H9 (cell line): ENCODE measurements at regions not wholly inside any gene's neighbourhood (a gene's known extent, or its start where the extent isn't known, plus 50 kb on each side); places are given as distances from the start of the nearest gene placed in this dataset.

Experiments used
- DNase-seq: peaks from one replicate; pipeline ENCODE4 v3.0.0-alpha.2; 2017
- H2AFZ ChIP-seq: one replicate; pipeline ENCODE4 v1.6.1; 2013; ENCODE audit warnings: mild to moderate bottlenecking, low read length, control low read depth, moderate library complexity
- H2AK5ac ChIP-seq: 2 replicates; pipeline ENCODE4 v1.6.1; 2013; ENCODE audit warnings: low read length, control low read depth, mixed read lengths; ENCODE audit not compliant: insufficient read length
- H2BK120ac ChIP-seq: one replicate; pipeline ENCODE4 v1.6.1; 2013; ENCODE audit warnings: low read depth, mild to moderate bottlenecking, low read length, control low read depth, inconsistent platforms; ENCODE audit not compliant: poor library complexity, severe bottlenecking
- H2BK12ac ChIP-seq: 2 replicates; pipeline ENCODE4 v1.6.1; 2013; ENCODE audit warnings: low read length, control low read depth, mixed read lengths, low read depth; ENCODE audit not compliant: insufficient read length
- H2BK15ac ChIP-seq: 2 replicates; pipeline ENCODE4 v1.6.1; 2013; ENCODE audit warnings: low read depth, low read length, control low read depth
- H2BK20ac ChIP-seq: one replicate; pipeline ENCODE4 v1.6.1; 2013; ENCODE audit warnings: low read depth, mild to moderate bottlenecking, low read length, control low read depth, inconsistent platforms; ENCODE audit not compliant: poor library complexity, severe bottlenecking
- H2BK5ac ChIP-seq: 2 replicates; pipeline ENCODE4 v1.6.1; 2013; ENCODE audit warnings: low read length, control low read depth, mixed read lengths; ENCODE audit not compliant: insufficient read length
- H3K14ac ChIP-seq: 2 replicates; pipeline ENCODE4 v1.6.1; 2013; ENCODE audit warnings: low read length, control low read depth; ENCODE audit not compliant: insufficient read depth
- H3K18ac ChIP-seq: 2 replicates; pipeline ENCODE4 v1.6.1; 2013; ENCODE audit warnings: low read depth, mild to moderate bottlenecking, mixed read lengths, low read length, control low read depth; ENCODE audit not compliant: insufficient read length
- H3K23ac ChIP-seq: 2 replicates; pipeline ENCODE4 v1.6.1; 2013; ENCODE audit warnings: low read length, control low read depth, mixed read lengths, low read depth; ENCODE audit not compliant: insufficient read length
- H3K23me2 ChIP-seq: 2 replicates; pipeline ENCODE4 v1.6.1; 2013; ENCODE audit warnings: low read depth, mild to moderate bottlenecking, mixed read lengths, low read length, control low read depth; ENCODE audit not compliant: insufficient read length, poor library complexity, severe bottlenecking
- H3K27ac ChIP-seq: 2 replicates; pipeline ENCODE4 v1.5.1; 2013; ENCODE audit warnings: low read length, control low read depth, mixed read lengths, low read depth; ENCODE audit not compliant: insufficient read length
- H3K27me3 ChIP-seq: 2 replicates; pipeline ENCODE4 v1.6.1; 2013; ENCODE audit warnings: low read length, control low read depth, inconsistent platforms; ENCODE audit not compliant: insufficient read depth
- H3K4ac ChIP-seq: 2 replicates; pipeline ENCODE4 v1.6.1; 2013; ENCODE audit warnings: low read depth, mild to moderate bottlenecking, control low read depth, inconsistent platforms, low read length, moderate library complexity
- H3K4me1 ChIP-seq: 2 replicates; pipeline ENCODE4 v1.6.1; 2013; ENCODE audit warnings: low read length, control low read depth, inconsistent platforms; ENCODE audit not compliant: insufficient read depth
- H3K4me2 ChIP-seq: 2 replicates; pipeline ENCODE4 v1.6.1; 2013; ENCODE audit warnings: low read length, control low read depth, mixed read lengths; ENCODE audit not compliant: insufficient read length, insufficient read depth
- H3K56ac ChIP-seq: 2 replicates; pipeline ENCODE4 v1.6.1; 2013; ENCODE audit warnings: low read depth, mild to moderate bottlenecking, mixed read lengths, low read length, control low read depth; ENCODE audit not compliant: insufficient read length
- H3K79me1 ChIP-seq: 2 replicates; pipeline ENCODE4 v1.6.1; 2013; ENCODE audit warnings: low read depth, mild to moderate bottlenecking, moderate library complexity, low read length, control low read depth, inconsistent platforms; ENCODE audit not compliant: insufficient read depth, poor library complexity, severe bottlenecking
- H3K79me2 ChIP-seq: 2 replicates; pipeline ENCODE4 v1.6.1; 2013; ENCODE audit warnings: low read length, control low read depth, inconsistent platforms; ENCODE audit not compliant: insufficient read depth
- H3K9ac ChIP-seq: 2 replicates; pipeline ENCODE4 v1.6.1; 2013; ENCODE audit warnings: low read length, control low read depth, mixed read lengths; ENCODE audit not compliant: insufficient read length; ENCODE audit errors: extremely low read depth
- H3K9me3 ChIP-seq: one replicate; pipeline ENCODE4 v1.6.1; 2013; ENCODE audit warnings: low read depth, low read length, inconsistent platforms; ENCODE audit not compliant: control insufficient read depth
- H3T11ph ChIP-seq: one replicate; pipeline ENCODE4 v1.6.1; 2013; ENCODE audit warnings: mild to moderate bottlenecking, low read length, control low read depth, inconsistent platforms
- H4K20me1 ChIP-seq: one replicate; pipeline ENCODE4 v1.6.1; 2013; ENCODE audit not compliant: control insufficient read depth, insufficient read length, insufficient read depth
- H4K5ac ChIP-seq: 2 replicates; pipeline ENCODE4 v1.6.1; 2013; ENCODE audit warnings: low read depth, mild to moderate bottlenecking, mixed read lengths, low read length, control low read depth; ENCODE audit not compliant: insufficient read length
- H4K8ac ChIP-seq: replicated peaks from 2 replicates; pipeline ENCODE4 v1.6.1; 2013; ENCODE audit warnings: low read length, control low read depth, mixed read lengths, low read depth; ENCODE audit not compliant: insufficient read length
- H4K91ac ChIP-seq: 2 replicates; pipeline ENCODE4 v1.6.1; 2013; ENCODE audit warnings: low read depth, mild to moderate bottlenecking, moderate library complexity, mixed read lengths, low read length, control low read depth; ENCODE audit not compliant: insufficient read length
- H3K27ac Mint-ChIP-seq, 3 experiments: 2 replicates in 2 of 3; 3 replicates in 1 of 3; pipeline ENCODE4 v1.8.0; 2020 to 2021; ENCODE audit warnings: mixed read lengths in 3 of 3, mild to moderate bottlenecking in 1 of 3, moderate library complexity in 1 of 3
- H3K27me3 Mint-ChIP-seq: 2 replicates; pipeline ENCODE4 v1.8.0; 2021; ENCODE audit warnings: low read depth, mild to moderate bottlenecking, moderate library complexity, mixed read lengths
- H3K36me3 Mint-ChIP-seq, 3 experiments: 2 replicates in 2 of 3; 3 replicates in 1 of 3; pipeline ENCODE4 v1.8.0; 2020 to 2021; ENCODE audit warnings: low read depth in 3 of 3, mixed read lengths in 3 of 3; ENCODE audit not compliant: insufficient read depth in 1 of 3
- H3K4me1 Mint-ChIP-seq, 2 experiments: 2 replicates each; pipeline ENCODE4 v1.8.0; 2020; ENCODE audit warnings: mixed read lengths in 2 of 2
- H3K4me3 Mint-ChIP-seq, 2 experiments: 2 replicates in 1 of 2; 3 replicates in 1 of 2; pipeline ENCODE4 v1.8.0; 2020 to 2021; ENCODE audit warnings: mild to moderate bottlenecking in 2 of 2, mixed read lengths in 2 of 2, moderate library complexity in 1 of 2
- H3K9me3 Mint-ChIP-seq, 2 experiments: 2 replicates in 1 of 2; 3 replicates in 1 of 2; pipeline ENCODE4 v1.8.0; 2020; ENCODE audit warnings: mild to moderate bottlenecking in 2 of 2, mixed read lengths in 2 of 2, moderate library complexity in 1 of 2
- CTCF ChIP-seq: fragments of 200-600 bp; sonication (generic); conservative IDR thresholded peaks from 3 replicates; pipeline ENCODE4 v1.8.0; 2021; ENCODE audit warnings: antibody characterized with exemption, mild to moderate bottlenecking
- WGBS: extraction: QIAGEN DNeasy Blood & Tissue Kit; methylation state at CpG from one replicate; pipeline ENCODE4 v1.1.7; 2013; ENCODE audit warnings: missing lambda C conversion rate, low lambda C conversion rate, mixed read lengths; ENCODE audit not compliant: insufficient read length; ENCODE audit errors: extremely low coverage; 5-methylcytosine and 5-hydroxymethylcytosine counted together

GRCh38 chr14:104326848-104327247 is 188.5 kb downstream of the KIF26A start:
- no peak overlapping the region for H3K4ac ChIP-seq
- H3K14ac ChIP-seq = no peak overlapping the region
- Mint-ChIP-seq H3K27ac (no peak overlapping the region), H3K4me3 (no peak overlapping the region), H3K4me1 (no peaks in the 10 kb centered on the region), H3K36me3 (peaks cover 4 to 14% (median 6%) of the 10 kb centered on the region in 3 experiments; a peak in 4 of 7 replicates), H3K27me3 (peaks cover 9% of the 10 kb centered on the region), H3K9me3 (peaks cover 25% of the 10 kb centered on the region in 2 experiments)
- H2AFZ ChIP-seq = no peak overlapping the region
- H4K91ac ChIP-seq = no peak overlapping the region
- H4K8ac ChIP-seq = no peak overlapping the region
- H3K79me1 ChIP-seq = no peaks in the 10 kb centered on the region
- no peak overlapping the region for H2BK5ac ChIP-seq
- no peak overlapping the region for H2AK5ac ChIP-seq
- H4K5ac ChIP-seq = no peak overlapping the region
- H3K4me2 ChIP-seq = no peak overlapping the region
- peak; percentile 10 for DNase-seq
- no peaks in the 10 kb centered on the region for H3K4me1 ChIP-seq
- TF ChIP-seq CTCF = no peak
- no peak overlapping the region for H3K23ac ChIP-seq
- no peak overlapping the region for H2BK12ac ChIP-seq
- WGBS = no CpG with 5 or more reads among the region's 10 CpGs
- peaks cover 3% of the 10 kb centered on the region for H3K9me3 ChIP-seq
- H3K9ac ChIP-seq = no peak overlapping the region
- no peak overlapping the region for H3K56ac ChIP-seq
- no peak overlapping the region for H3K27ac ChIP-seq
- no peak overlapping the region for H3T11ph ChIP-seq
- H3K18ac ChIP-seq = no peak overlapping the region
- no peaks in the 10 kb centered on the region for H4K20me1 ChIP-seq
- H3K79me2 ChIP-seq = no peaks in the 10 kb centered on the region
- no peaks in the 10 kb centered on the region for H3K27me3 ChIP-seq
- no peak overlapping the region for H2BK15ac ChIP-seq
- no peaks in the 10 kb centered on the region for H3K23me2 ChIP-seq
- H2BK120ac ChIP-seq = no peak overlapping the region
- no peak overlapping the region for H2BK20ac ChIP-seq
